HG03442 (cell line): ENCODE measurements at regions not wholly inside any gene's neighbourhood (a gene's known extent, or its start where the extent isn't known, plus 50 kb on each side); places are given as distances from the start of the nearest gene placed in this dataset.

Experiments
- ATAC-seq: cut with Tn5 transposase; IDR thresholded peaks from one replicate; pipeline ENCODE4 v1.9.1; 2021; ENCODE audit warnings: mild to moderate bottlenecking, moderate library complexity; ENCODE audit not compliant: unreplicated experiment

GRCh38 chr6:67331304-67331703 is 1303.8 kb upstream of the ADGRB3 start:
- ATAC-seq, result no peak

- no peak for ATAC-seq
Measured at GRCh38 chr6:67328269-67328668, 1306.8 kb upstream of the ADGRB3 start.

GRCh38 chr6:67300430-67301040 is 1334.5 kb upstream of the ADGRB3 start:
- ATAC-seq, result no peak

- no peak for ATAC-seq
Measured at GRCh38 chr6:67292169-67292568, 1342.9 kb upstream of the ADGRB3 start.

GRCh38 chr6:67287566-67287965 is 1347.5 kb upstream of the ADGRB3 start:
- no peak for ATAC-seq

GRCh38 chr6:67285770-67286495 is 1349.1 kb upstream of the ADGRB3 start:
- no peak for ATAC-seq

GRCh38 chr6:67277312-67277711 is 1357.8 kb upstream of the ADGRB3 start:
- no peak for ATAC-seq

GRCh38 chr6:67265996-67266921 is 1368.8 kb upstream of the ADGRB3 start:
- no peak for ATAC-seq

GRCh38 chr6:67252663-67253062 is 1382.4 kb upstream of the ADGRB3 start:
- no peak for ATAC-seq

GRCh38 chr6:67248077-67248476 is 1387.0 kb upstream of the ADGRB3 start:
- ATAC-seq, result no peak

GRCh38 chr6:67244037-67244436 is 1391.0 kb upstream of the ADGRB3 start:
- ATAC-seq, result no peak

GRCh38 chr6:67237277-67237676 is 1397.8 kb upstream of the ADGRB3 start:
- no peak for ATAC-seq

GRCh38 chr6:67231092-67231491 is 1404.0 kb upstream of the ADGRB3 start:
- ATAC-seq, result no peak

- no peak for ATAC-seq
Measured at GRCh38 chr6:67224989-67225388, 1410.1 kb upstream of the ADGRB3 start.

- ATAC-seq, result no peak
Measured at GRCh38 chr6:67221226-67221625, 1413.9 kb upstream of the ADGRB3 start.

GRCh38 chr6:67219346-67219745 is 1415.7 kb upstream of the ADGRB3 start:
- no peak for ATAC-seq

- ATAC-seq, result no peak
Measured at GRCh38 chr6:67212584-67212983, 1422.5 kb upstream of the ADGRB3 start.

- ATAC-seq, result no peak
Measured at GRCh38 chr6:67210450-67210849, 1424.6 kb upstream of the ADGRB3 start.

GRCh38 chr6:67201563-67201962 is 1433.5 kb upstream of the ADGRB3 start:
- no peak for ATAC-seq

- ATAC-seq, result no peak
Measured at GRCh38 chr6:67200626-67201403, 1434.3 kb upstream of the ADGRB3 start.

- ATAC-seq, result no peak
Measured at GRCh38 chr6:67199425-67199824, 1435.7 kb upstream of the ADGRB3 start.
